ENCODE measurements at regions not wholly inside any gene's neighbourhood (a gene's known extent, or its start where the extent isn't known, plus 50 kb on each side); places are given as distances from the start of the nearest gene placed in this dataset.
A peak's percentile ranks its signal among the peaks of the same experiment; 100 is the strongest.

GRCh38 chr4:15145709-15146108 lies 143.4 kb downstream of the CPEB2 start:
- TF ChIP-seq ZFX (IDR thresholded peaks at IDR 0.05; ENCODE audit: borderline replicate concordance): no peak
- TF ChIP-seq, protein P1, sequence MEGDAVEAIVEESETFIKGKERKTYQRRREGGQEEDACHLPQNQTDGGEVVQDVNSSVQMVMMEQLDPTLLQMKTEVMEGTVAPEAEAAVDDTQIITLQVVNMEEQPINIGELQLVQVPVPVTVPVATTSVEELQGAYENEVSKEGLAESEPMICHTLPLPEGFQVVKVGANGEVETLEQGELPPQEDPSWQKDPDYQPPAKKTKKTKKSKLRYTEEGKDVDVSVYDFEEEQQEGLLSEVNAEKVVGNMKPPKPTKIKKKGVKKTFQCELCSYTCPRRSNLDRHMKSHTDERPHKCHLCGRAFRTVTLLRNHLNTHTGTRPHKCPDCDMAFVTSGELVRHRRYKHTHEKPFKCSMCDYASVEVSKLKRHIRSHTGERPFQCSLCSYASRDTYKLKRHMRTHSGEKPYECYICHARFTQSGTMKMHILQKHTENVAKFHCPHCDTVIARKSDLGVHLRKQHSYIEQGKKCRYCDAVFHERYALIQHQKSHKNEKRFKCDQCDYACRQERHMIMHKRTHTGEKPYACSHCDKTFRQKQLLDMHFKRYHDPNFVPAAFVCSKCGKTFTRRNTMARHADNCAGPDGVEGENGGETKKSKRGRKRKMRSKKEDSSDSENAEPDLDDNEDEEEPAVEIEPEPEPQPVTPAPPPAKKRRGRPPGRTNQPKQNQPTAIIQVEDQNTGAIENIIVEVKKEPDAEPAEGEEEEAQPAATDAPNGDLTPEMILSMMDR (IDR thresholded peaks at IDR 0.05): no peak
- H3K27ac ChIP-seq: no peak overlapping the region

DNA sequence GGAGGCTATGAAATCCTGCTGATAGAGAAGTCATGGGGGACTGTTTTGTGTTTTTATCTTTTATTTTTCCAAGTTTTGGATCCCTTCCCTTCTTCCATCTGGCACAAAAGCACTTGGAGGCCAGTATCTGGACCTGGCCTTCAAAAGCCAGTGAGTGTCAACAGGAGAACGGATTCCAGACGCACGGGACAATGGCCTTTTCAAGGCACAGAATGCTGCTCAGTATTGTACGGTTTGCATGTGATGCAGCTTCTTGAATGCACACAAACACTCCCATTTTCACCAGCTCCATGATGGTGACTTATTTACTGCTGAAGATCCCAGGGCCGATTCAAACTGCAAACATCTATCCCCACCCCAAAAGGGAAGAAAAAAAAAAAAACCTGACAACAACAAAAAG lies 145.4 kb downstream of the CPEB2 start:
- TF ChIP-seq ZFX (IDR thresholded peaks at IDR 0.05; ENCODE audit: borderline replicate concordance): no peak
- TF ChIP-seq, protein P1 (IDR thresholded peaks at IDR 0.05): no peak

DNA sequence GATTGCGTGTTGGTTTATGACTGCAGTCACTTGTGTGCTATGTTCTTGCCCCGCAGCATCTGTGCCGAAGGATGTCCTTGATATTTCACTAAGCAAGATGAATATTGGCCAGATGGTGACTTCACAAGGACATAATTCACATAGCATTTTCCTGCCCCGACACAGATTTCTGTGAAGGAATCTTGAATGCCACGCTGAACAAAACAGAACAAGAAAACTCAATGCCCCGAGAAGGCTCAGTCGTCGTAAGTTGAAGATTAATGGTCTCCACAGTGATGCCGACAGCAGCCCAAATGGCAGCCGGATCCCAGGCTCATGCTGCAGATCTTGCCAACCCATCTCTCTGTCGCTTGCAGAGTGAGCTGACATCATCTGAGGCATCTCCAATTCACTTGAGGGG lies 145.9 kb downstream of the CPEB2 start:
- no peak for TF ChIP-seq ZFX (IDR thresholded peaks at IDR 0.05; ENCODE audit: borderline replicate concordance)
- H3K27ac ChIP-seq: no peak overlapping the region

More for the DNA sequence above, 145.4 kb downstream of the CPEB2 start:
- no peak overlapping the region for H3K27ac ChIP-seq

GRCh38 chr4:15148691-15149090 lies 146.4 kb downstream of the CPEB2 start:
- no peak for TF ChIP-seq ZFX (IDR thresholded peaks at IDR 0.05; ENCODE audit: borderline replicate concordance)
- TF ChIP-seq, protein P1 (IDR thresholded peaks at IDR 0.05): no peak
- H3K27ac ChIP-seq: no peak overlapping the region

DNA sequence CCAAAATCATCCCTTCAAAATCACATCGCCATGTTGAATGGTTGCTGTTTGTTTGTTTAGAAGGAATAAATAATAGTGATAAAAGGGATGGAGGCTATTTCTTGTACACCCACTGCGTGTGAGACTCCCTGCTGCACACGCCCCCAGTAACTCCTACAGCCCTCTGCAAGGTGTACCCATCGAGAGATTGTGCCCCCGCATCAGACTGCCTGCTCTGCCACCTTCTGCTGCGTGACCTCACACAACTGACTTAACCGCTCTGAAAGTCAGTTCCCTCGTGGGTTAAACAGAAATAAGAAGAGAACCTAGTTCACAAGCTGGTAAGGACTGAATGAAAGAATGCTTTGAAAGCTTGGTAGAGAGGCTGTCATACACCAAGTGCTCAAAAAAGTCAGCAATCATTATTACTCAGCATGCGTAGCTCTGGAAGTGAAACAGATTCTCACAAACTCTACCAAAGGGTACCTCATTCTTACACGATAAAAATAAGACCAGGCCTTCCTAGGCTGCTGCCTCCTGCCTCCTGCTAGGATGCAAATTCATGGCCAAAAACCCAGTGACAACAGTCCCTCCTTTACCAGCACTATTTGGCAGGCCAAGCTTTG lies 147.1 kb downstream of the CPEB2 start:
- TF ChIP-seq, protein P1 (IDR thresholded peaks at IDR 0.05): no peak
- TF ChIP-seq ZFX (IDR thresholded peaks at IDR 0.05; ENCODE audit: borderline replicate concordance): no peak
- H3K27ac ChIP-seq: peak overlapping the region; percentile 44

DNA sequence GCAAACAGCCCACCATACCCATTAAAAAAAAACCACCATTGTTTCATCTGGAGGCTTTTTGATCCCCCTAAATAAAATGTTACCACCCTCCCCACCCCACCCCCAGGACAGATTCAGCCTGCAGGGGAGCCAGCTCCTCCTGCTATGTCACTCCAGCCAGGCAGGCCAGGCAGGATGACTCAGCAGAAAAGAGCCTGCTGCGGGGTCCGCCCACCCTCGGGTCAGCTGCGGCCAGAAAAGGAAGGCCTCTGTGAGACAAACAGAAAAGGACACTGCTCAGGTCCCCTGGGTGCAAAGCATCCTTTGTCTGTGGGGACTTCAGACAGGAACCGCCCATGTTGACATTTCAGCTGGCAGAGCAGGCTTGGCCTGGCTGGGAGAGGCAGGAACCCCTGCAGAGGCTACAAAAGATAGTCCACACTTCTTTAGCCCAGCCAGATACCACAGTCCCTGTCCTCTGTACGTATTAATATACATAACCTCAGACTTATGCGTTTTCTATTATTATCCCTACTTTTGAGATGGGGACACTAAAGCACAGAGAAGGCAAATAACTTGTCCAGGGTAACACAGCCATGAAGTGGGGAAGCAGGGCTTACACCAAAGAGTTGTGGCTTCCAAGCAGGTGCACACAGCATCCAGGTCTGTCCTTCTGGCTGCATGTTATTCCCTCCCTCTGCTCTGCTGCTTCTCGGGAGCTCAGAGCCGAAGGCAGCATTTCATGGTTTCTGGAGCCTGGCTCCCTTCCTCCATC lies 147.7 kb downstream of the CPEB2 start:
- peak overlapping the region; percentile 44 for H3K27ac ChIP-seq
- TF ChIP-seq ZFX (IDR thresholded peaks at IDR 0.05; ENCODE audit: borderline replicate concordance): no peak
- TF ChIP-seq, protein P1 (IDR thresholded peaks at IDR 0.05): 0 out of 2 replicates have a peak, but pooled peaks have one; percentile 5

DNA sequence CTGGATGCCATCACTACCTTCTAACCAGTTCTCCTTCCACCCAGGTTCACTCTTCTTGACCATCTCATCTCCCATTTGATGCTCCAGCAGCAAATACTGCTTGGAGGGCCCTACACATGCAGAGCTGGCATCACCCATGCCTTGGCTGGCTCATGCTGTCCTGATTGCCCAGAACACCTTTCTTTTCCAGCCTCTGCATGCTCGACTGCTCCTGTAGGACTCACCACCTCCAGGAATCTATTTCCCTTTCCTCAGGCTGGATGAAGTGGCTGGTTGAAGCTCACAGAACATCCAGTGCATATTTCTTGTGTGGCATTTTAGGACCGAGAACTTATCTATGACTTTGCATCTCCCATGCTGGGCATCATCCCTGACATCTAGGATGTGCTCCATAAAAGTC lies 148.3 kb downstream of the CPEB2 start:
- no peak for TF ChIP-seq ZFX (IDR thresholded peaks at IDR 0.05; ENCODE audit: borderline replicate concordance)
- H3K27ac ChIP-seq: peak overlapping the region; percentile 44; the same call in 1 of the 2 replicates

GRCh38 chr4:15151033-15151432 lies 148.8 kb downstream of the CPEB2 start:
- TF ChIP-seq, protein P1 (IDR thresholded peaks at IDR 0.05): no peak
- no peak for TF ChIP-seq ZFX (IDR thresholded peaks at IDR 0.05; ENCODE audit: borderline replicate concordance)

More at GRCh38 chr4:15151033-15151432, 148.8 kb downstream of the CPEB2 start:
- no peak overlapping the region for H3K27ac ChIP-seq

Data from 22Rv1 (cell line).